ENCODE measurements at regions not wholly inside any gene's neighbourhood (a gene's known extent, or its start where the extent isn't known, plus 50 kb on each side); places are given as distances from the start of the nearest gene placed in this dataset.

DNA sequence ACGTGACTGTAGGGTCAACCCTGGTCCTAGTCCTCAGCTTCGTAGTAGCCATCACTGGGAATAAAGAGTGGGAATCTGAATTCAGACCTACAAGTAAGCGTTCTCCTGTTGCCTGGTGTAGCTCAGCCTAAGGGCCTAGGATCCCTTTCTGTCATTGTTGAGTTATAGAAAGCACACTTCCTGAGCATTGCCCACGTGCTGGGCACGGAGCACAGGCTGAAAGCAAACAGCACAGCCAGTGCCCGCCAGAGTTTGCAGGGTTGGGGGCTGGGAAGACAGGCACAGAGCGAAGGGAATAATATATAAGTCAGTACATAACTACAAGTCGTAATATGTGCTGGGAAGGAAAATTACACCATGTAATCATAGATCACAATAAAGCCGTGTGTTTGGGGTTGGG, 166.3 kb downstream of the TBXT start:
- no peaks in the 10 kb centered on the region for H3K36me3 ChIP-seq (ENCODE audit: insufficient read depth, low read length)
- no peak overlapping the region for H3K4me3 ChIP-seq (ENCODE audit: low read length)
- no peaks in the 10 kb centered on the region for H3K9me2 ChIP-seq (ENCODE audit: insufficient read depth, low read length)
- H3K79me2 ChIP-seq (replicated peaks; ENCODE audit: insufficient read depth, low read length), result no peaks in the 10 kb centered on the region
- H3K27ac ChIP-seq (ENCODE audit: low read length), result no peak overlapping the region
- H3K27me3 ChIP-seq (ENCODE audit: insufficient read depth, low read depth, low read length), result no peaks in the 10 kb centered on the region
- H3K9me3 ChIP-seq (ENCODE audit: low read length), result no peaks in the 10 kb centered on the region
- H2AFZ ChIP-seq (ENCODE audit: low read depth, low read length), result no peak overlapping the region
- H3K4me2 ChIP-seq (ENCODE audit: low read length), result no peak overlapping the region
- no peaks in the 10 kb centered on the region for H4K20me1 ChIP-seq (ENCODE audit: insufficient read depth)
- TF ChIP-seq TAF1 (IDR thresholded peaks at IDR 0.05; ENCODE audit: low read depth) (no peak), POLR2AphosphoS5 (IDR thresholded peaks at IDR 0.05) (no peak), EZH2 (IDR thresholded peaks at IDR 0.05; ENCODE audit: borderline replicate concordance, insufficient read depth, low read length, poor library complexity, severe bottlenecking) (no peak), EP300 (conservative IDR thresholded peaks at IDR 0.05; ENCODE audit: poor library complexity, severe bottlenecking) (no peak)
- TF ChIP-seq, protein P1, sequence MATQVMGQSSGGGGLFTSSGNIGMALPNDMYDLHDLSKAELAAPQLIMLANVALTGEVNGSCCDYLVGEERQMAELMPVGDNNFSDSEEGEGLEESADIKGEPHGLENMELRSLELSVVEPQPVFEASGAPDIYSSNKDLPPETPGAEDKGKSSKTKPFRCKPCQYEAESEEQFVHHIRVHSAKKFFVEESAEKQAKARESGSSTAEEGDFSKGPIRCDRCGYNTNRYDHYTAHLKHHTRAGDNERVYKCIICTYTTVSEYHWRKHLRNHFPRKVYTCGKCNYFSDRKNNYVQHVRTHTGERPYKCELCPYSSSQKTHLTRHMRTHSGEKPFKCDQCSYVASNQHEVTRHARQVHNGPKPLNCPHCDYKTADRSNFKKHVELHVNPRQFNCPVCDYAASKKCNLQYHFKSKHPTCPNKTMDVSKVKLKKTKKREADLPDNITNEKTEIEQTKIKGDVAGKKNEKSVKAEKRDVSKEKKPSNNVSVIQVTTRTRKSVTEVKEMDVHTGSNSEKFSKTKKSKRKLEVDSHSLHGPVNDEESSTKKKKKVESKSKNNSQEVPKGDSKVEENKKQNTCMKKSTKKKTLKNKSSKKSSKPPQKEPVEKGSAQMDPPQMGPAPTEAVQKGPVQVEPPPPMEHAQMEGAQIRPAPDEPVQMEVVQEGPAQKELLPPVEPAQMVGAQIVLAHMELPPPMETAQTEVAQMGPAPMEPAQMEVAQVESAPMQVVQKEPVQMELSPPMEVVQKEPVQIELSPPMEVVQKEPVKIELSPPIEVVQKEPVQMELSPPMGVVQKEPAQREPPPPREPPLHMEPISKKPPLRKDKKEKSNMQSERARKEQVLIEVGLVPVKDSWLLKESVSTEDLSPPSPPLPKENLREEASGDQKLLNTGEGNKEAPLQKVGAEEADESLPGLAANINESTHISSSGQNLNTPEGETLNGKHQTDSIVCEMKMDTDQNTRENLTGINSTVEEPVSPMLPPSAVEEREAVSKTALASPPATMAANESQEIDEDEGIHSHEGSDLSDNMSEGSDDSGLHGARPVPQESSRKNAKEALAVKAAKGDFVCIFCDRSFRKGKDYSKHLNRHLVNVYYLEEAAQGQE (IDR thresholded peaks at IDR 0.05; ENCODE audit: borderline replicate concordance), result no peak
- TF ChIP-seq, protein P2, sequence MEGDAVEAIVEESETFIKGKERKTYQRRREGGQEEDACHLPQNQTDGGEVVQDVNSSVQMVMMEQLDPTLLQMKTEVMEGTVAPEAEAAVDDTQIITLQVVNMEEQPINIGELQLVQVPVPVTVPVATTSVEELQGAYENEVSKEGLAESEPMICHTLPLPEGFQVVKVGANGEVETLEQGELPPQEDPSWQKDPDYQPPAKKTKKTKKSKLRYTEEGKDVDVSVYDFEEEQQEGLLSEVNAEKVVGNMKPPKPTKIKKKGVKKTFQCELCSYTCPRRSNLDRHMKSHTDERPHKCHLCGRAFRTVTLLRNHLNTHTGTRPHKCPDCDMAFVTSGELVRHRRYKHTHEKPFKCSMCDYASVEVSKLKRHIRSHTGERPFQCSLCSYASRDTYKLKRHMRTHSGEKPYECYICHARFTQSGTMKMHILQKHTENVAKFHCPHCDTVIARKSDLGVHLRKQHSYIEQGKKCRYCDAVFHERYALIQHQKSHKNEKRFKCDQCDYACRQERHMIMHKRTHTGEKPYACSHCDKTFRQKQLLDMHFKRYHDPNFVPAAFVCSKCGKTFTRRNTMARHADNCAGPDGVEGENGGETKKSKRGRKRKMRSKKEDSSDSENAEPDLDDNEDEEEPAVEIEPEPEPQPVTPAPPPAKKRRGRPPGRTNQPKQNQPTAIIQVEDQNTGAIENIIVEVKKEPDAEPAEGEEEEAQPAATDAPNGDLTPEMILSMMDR (IDR thresholded peaks at IDR 0.05; ENCODE audit: poor library complexity, severe bottlenecking), result no peak
- no peak overlapping the region for H3K9ac ChIP-seq (ENCODE audit: low read length)
- H3F3A ChIP-seq (ENCODE audit: insufficient read depth, low read length, poor library complexity, severe bottlenecking), result peaks cover 3% of the 10 kb centered on the region

DNA sequence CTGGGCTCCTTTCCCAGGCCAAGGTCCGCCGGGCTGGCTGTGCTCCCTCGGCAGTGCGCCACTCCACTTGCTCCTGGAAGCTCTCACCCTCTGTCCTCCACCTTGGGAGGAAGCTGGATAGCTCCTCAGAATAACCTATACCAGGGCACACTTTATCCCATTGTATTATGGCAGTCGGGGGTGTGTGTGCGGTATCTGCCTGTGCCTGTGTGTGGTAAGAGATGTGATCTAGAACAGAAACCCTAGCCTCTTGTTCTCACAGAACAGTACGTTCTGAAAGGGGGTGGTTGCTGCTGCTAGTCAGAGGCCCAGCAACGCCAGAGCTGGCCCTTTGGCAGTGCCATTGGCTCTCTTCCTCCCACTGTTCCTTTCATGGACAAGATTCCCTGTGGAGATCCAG, 168.4 kb downstream of the TBXT start:
- H3K4me3 ChIP-seq (ENCODE audit: low read length), result no peak overlapping the region
- no peak for TF ChIP-seq MXI1 (conservative IDR thresholded peaks at IDR 0.05; ENCODE audit: poor library complexity, severe bottlenecking)
- TF ChIP-seq, protein P1 (IDR thresholded peaks at IDR 0.05; ENCODE audit: borderline replicate concordance), result no peak
- TF ChIP-seq EP300 (conservative IDR thresholded peaks at IDR 0.05; ENCODE audit: poor library complexity, severe bottlenecking), result no peak
- no peak for TF ChIP-seq EZH2 (IDR thresholded peaks at IDR 0.05; ENCODE audit: borderline replicate concordance, insufficient read depth, low read length, poor library complexity, severe bottlenecking)
- TF ChIP-seq, protein P2 (IDR thresholded peaks at IDR 0.05; ENCODE audit: poor library complexity, severe bottlenecking), result no peak
- TF ChIP-seq POLR2AphosphoS5 (IDR thresholded peaks at IDR 0.05), result no peak
- no peak for TF ChIP-seq SMC3 (conservative IDR thresholded peaks at IDR 0.05; ENCODE audit: poor library complexity)
- TF ChIP-seq RAD21 (conservative IDR thresholded peaks at IDR 0.05), result no peak
- no peak for TF ChIP-seq TAF1 (IDR thresholded peaks at IDR 0.05; ENCODE audit: low read depth)

More for the DNA sequence above, 168.4 kb downstream of the TBXT start:
- Histone ChIP-seq H4K20me1 (ENCODE audit: insufficient read depth) (no peaks in the 10 kb centered on the region), H3K9ac (ENCODE audit: low read length) (no peak overlapping the region), H3K9me3 (ENCODE audit: low read length) (no peaks in the 10 kb centered on the region), H3K36me3 (ENCODE audit: insufficient read depth, low read length) (no peaks in the 10 kb centered on the region), H3K27me3 (ENCODE audit: insufficient read depth, low read depth, low read length) (no peaks in the 10 kb centered on the region), H3F3A (ENCODE audit: insufficient read depth, low read length, poor library complexity, severe bottlenecking) (no peaks in the 10 kb centered on the region), H3K27ac (ENCODE audit: low read length) (no peak overlapping the region), H3K9me2 (ENCODE audit: insufficient read depth, low read length) (no peaks in the 10 kb centered on the region), H3K79me2 (replicated peaks; ENCODE audit: insufficient read depth, low read length) (no peaks in the 10 kb centered on the region), H2AFZ (ENCODE audit: low read depth, low read length) (no peak overlapping the region), H3K4me2 (ENCODE audit: low read length) (no peak overlapping the region)

Data from neural cell (in vitro differentiated cells).